HCT116 (cell line): ENCODE measurements at regions not wholly inside any gene's neighbourhood (a gene's known extent, or its start where the extent isn't known, plus 50 kb on each side); places are given as distances from the start of the nearest gene placed in this dataset.

Experiments used
- ATAC-seq: fragments of 200-7000 bp; cut with Tn5 transposase; 2 replicates; pipeline ENCODE4 v1.9.1; 2020; ENCODE audit warnings: mild to moderate bottlenecking, moderate library complexity
- BruUV-seq: library from RNA; stranded (reverse); fragments of 400-500 nt; replicated peaks from 2 replicates; lab custom pipeline; 2021; lab: Mats Ljungman, UMichigan
- CTCF ChIA-PET: fragments of 300-600 bp; sonication (Branson Sonifier 250); formaldehyde crosslinking; loops from one replicate; lab custom pipeline; 2021; ENCODE audit warnings: antibody characterized with exemption; lab: Charles Lee
- POLR2A ChIA-PET: fragments of 300-600, 350-600 bp; sonication (Branson Sonifier 250); formaldehyde crosslinking; loops from one replicate; lab custom pipeline; 2021; ENCODE audit warnings: antibody characterized with exemption; lab: Charles Lee
- RAD21 ChIA-PET, 2 experiments: fragments of 300-600 bp; sonication (Branson Sonifier 250); formaldehyde crosslinking; loops; one replicate each; lab custom pipeline; 2023; ENCODE audit warnings: low total read pairs in 2 of 2; ENCODE audit not compliant: uncharacterized antibody in 2 of 2, unreplicated experiment in 2 of 2, low non-redundant PET in 1 of 2; lab: Charles Lee
- DNase-seq: peaks from one replicate; pipeline ENCODE4 v3.0.0-alpha.2; 2010; ENCODE audit warnings: low read depth, low spot score
- H2AFZ ChIP-seq: fragments of 200-600 bp; shearing (Covaris generic), sonication (generic); 2 replicates; pipeline ENCODE4 v1.6.1; 2017; ENCODE audit warnings: low read depth, mixed run types, mixed read lengths, antibody characterized with exemption, low read length; ENCODE audit not compliant: poor library complexity, severe bottlenecking
- H3K27ac ChIP-seq: 2 replicates; pipeline ENCODE4 v1.5.1; 2012; ENCODE audit warnings: low read depth, low read length
- H3K27me3 ChIP-seq: fragments of 200-600 bp; sonication (generic); 2 replicates; pipeline ENCODE4 v1.6.1; 2016; ENCODE audit warnings: mixed run types, low read length, mixed read lengths; ENCODE audit not compliant: insufficient read depth
- H3K36me3 ChIP-seq, 2 experiments: fragments of 200-500 bp in 1 of 2; fragments of 200-600 bp in 1 of 2; sonication (Bioruptor generic) in 1 of 2; sonication (generic) in 1 of 2; 2 replicates each; pipeline versions ENCODE4 v1.5.1 to v1.6.1; 2014 to 2016; ENCODE audit warnings: low read length in 2 of 2, inconsistent platforms in 1 of 2, mixed read lengths in 1 of 2, mixed run types in 1 of 2; ENCODE audit not compliant: insufficient read depth in 2 of 2, control insufficient read depth in 1 of 2
- H3K4me1 ChIP-seq, 2 experiments: fragments of 200-600 bp in 1 of 2; sonication (generic) in 1 of 2; 2 replicates each; pipeline versions ENCODE4 v1.5.1 to v1.6.1; 2012 to 2017; ENCODE audit warnings: low read length in 2 of 2, inconsistent platforms in 1 of 2, mild to moderate bottlenecking in 1 of 2, mixed read lengths in 1 of 2, mixed run types in 1 of 2, moderate library complexity in 1 of 2; ENCODE audit not compliant: insufficient read depth in 2 of 2, control insufficient read depth in 1 of 2
- H3K4me2 ChIP-seq: fragments of 200-600 bp; sonication (generic); 2 replicates; pipeline ENCODE4 v1.6.1; 2017; ENCODE audit warnings: mixed run types, low read length, mixed read lengths
- H3K4me3 ChIP-seq, 2 experiments: fragments of 200-600 bp in 1 of 2; sonication (generic) in 1 of 2; replicated peaks in 1 of 2; 2 replicates each; pipeline ENCODE4 v1.5.1; 2011 to 2016; ENCODE audit warnings: low read length in 2 of 2, control low read depth in 1 of 2, low read depth in 1 of 2, mild to moderate bottlenecking in 1 of 2, mixed read lengths in 1 of 2, mixed run types in 1 of 2
- H3K79me2 ChIP-seq: fragments of 200-600 bp; sonication (generic); 2 replicates; pipeline ENCODE4 v1.6.1; 2017; ENCODE audit warnings: mild to moderate bottlenecking, mixed run types, low read length, moderate library complexity, mixed read lengths; ENCODE audit not compliant: insufficient read depth
- H3K9ac ChIP-seq: fragments of 200-600 bp; sonication (generic); 2 replicates; pipeline ENCODE4 v1.6.1; 2016; ENCODE audit warnings: low read length, mixed read lengths
- H3K9me2 ChIP-seq: fragments of 200-600 bp; sonication (generic), shearing (Covaris generic); 2 replicates; pipeline ENCODE4 v1.6.1; 2017; ENCODE audit warnings: mixed run types, mild to moderate bottlenecking, moderate library complexity; ENCODE audit not compliant: insufficient read depth
- H3K9me3 ChIP-seq, 2 experiments: fragments of 200-500 bp in 1 of 2; fragments of 200-600 bp in 1 of 2; sonication (Bioruptor generic) in 1 of 2; sonication (generic) in 1 of 2; 2 replicates each; pipeline ENCODE4 v1.6.1; 2014 to 2017; ENCODE audit warnings: low read length in 2 of 2, mixed read lengths in 2 of 2, inconsistent platforms in 1 of 2, low read depth in 1 of 2, mild to moderate bottlenecking in 1 of 2, mixed run types in 1 of 2, moderate library complexity in 1 of 2; ENCODE audit not compliant: control insufficient read depth in 1 of 2, insufficient read depth in 1 of 2
- H4K20me1 ChIP-seq: fragments of 200-600 bp; sonication (generic), shearing (Covaris generic); 2 replicates; pipeline ENCODE4 v1.6.1; 2017; ENCODE audit warnings: mixed run types, mild to moderate bottlenecking, moderate library complexity; ENCODE audit not compliant: insufficient read depth
- CBX3 ChIP-seq: IDR thresholded peaks from 2 replicates; pipeline ENCODE4 v1.6.1; 2012; ENCODE audit warnings: low read depth
- CEBPB ChIP-seq: IDR thresholded peaks from 2 replicates; pipeline ENCODE4 v1.6.1; 2012; ENCODE audit warnings: low read depth
- EGR1 ChIP-seq: IDR thresholded peaks from 2 replicates; pipeline ENCODE4 v1.6.1; 2012; ENCODE audit warnings: low read depth
- ELF1 ChIP-seq: IDR thresholded peaks from 2 replicates; pipeline ENCODE4 v1.6.1; 2012; ENCODE audit warnings: low read depth, borderline replicate concordance
- EZH2 ChIP-seq: fragments of 200-600 bp; sonication (generic); IDR thresholded peaks from 2 replicates; pipeline ENCODE4 v1.6.1; 2017; ENCODE audit warnings: antibody characterized with exemption, mixed run types
- JUND ChIP-seq: IDR thresholded peaks from 2 replicates; pipeline ENCODE4 v1.6.1; 2012
- POLR2A ChIP-seq: IDR thresholded peaks from 2 replicates; pipeline ENCODE4 v1.7.0; 2011; ENCODE audit warnings: borderline replicate concordance; ENCODE audit not compliant: insufficient read depth, insufficient read length; ENCODE audit errors: extremely low read depth
- RAD21 ChIP-seq: IDR thresholded peaks from 2 replicates; pipeline ENCODE4 v1.6.1; 2012; ENCODE audit warnings: low read depth, mild to moderate bottlenecking
- SIN3A ChIP-seq: IDR thresholded peaks from 2 replicates; pipeline ENCODE4 v1.6.1; 2012; ENCODE audit warnings: low read depth
- SRF ChIP-seq: IDR thresholded peaks from 2 replicates; pipeline ENCODE4 v1.6.1; 2012; ENCODE audit warnings: low read depth
- YY1 ChIP-seq: IDR thresholded peaks from 2 replicates; pipeline ENCODE4 v1.6.1; 2011; ENCODE audit warnings: low read length, low read depth, moderate library complexity, mild to moderate bottlenecking; ENCODE audit not compliant: insufficient replicate concordance; ENCODE audit errors: extremely low read depth
- ZFX ChIP-seq: fragments of 450-650 bp; IDR thresholded peaks from 2 replicates; pipeline ENCODE4 v1.6.1; 2017
- intact Hi-C: fragments of 100-400 bp; cut with micrococcal nuclease; formaldehyde crosslinking; loops from 2 replicates; pipeline ENCODE4 v1.10.0; 2022
- TF ChIP-seq, protein P1 (sequence below): IDR thresholded peaks from 2 replicates; pipeline ENCODE4 v1.6.1; 2011; ENCODE audit warnings: mild to moderate bottlenecking, low read length, moderate library complexity; ENCODE audit not compliant: insufficient replicate concordance; ENCODE audit errors: extremely low read depth
- TF ChIP-seq, protein P2 (sequence below): IDR thresholded peaks from 2 replicates; pipeline ENCODE4 v1.6.1; 2012
- TF ChIP-seq, protein P3 (sequence below): IDR thresholded peaks from 2 replicates; pipeline ENCODE4 v1.6.1; 2012
- TF ChIP-seq, protein P4 (sequence below), 3 experiments: fragments of 200-600 bp in 1 of 3; sonication (generic) in 1 of 3; IDR thresholded peaks in 2 of 3; conservative IDR thresholded peaks in 1 of 3; 2 replicates each; pipeline ENCODE4 v1.5.1; 2012 to 2017; ENCODE audit warnings: low read depth in 2 of 3, low read length in 2 of 3, antibody characterized with exemption in 1 of 3, borderline replicate concordance in 1 of 3, control low read depth in 1 of 3, mild to moderate bottlenecking in 1 of 3, mixed read lengths in 1 of 3, mixed run types in 1 of 3, moderate library complexity in 1 of 3; ENCODE audit not compliant: insufficient read depth in 1 of 3
- TF ChIP-seq, protein P5 (sequence below): IDR thresholded peaks from 2 replicates; pipeline ENCODE4 v1.6.1; 2012; ENCODE audit warnings: low read depth

DNA sequence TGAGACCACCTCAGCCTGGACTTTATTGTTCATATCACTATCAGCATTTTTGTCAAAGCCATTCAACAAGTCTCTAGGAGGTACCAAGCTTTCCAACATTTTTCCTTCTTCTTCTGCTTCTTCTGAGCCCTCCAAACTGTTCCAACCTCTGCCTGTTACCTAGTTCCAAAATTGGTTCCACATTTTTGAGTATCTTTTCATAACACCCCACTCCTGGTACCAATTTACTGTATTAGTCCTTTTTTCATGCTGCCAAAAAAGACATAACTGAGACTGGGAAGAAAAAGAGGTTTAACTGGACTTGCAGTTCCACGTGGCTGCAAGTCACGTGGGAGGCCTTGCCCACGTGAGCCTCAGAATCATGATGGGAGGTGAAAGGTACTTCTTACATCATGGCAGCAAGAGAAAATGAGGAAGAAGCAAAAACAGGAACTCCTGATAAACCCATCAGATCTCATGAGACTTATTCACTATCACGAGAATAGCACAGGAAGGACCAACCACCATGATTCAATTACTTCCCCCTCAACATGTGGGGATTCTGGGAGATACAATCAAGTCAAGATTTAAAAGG is 215.1 kb downstream of the PCDH17 start:
- CTCF ChIA-PET, result no interaction called here
- BruUV-seq, result no TSS peak
- no peaks in the 10 kb centered on the region for H3K36me3 ChIP-seq
- ATAC-seq, result no peak
- no peak overlapping the region for H2AFZ ChIP-seq
- DNase-seq, result no peak
- H3K4me3 ChIP-seq, result no peak overlapping the region
- H4K20me1 ChIP-seq, result no peaks in the 10 kb centered on the region
- no peak overlapping the region for H3K4me2 ChIP-seq
- TF ChIP-seq JUND (no peak), EZH2 (no peak), YY1 (no peak), CEBPB (no peak), RAD21 (no peak), POLR2A (no peak), SIN3A (no peak), EGR1 (no peak), SRF (no peak), ZFX (no peak), CBX3 (no peak), ELF1 (no peak)
- TF ChIP-seq, protein P1, sequence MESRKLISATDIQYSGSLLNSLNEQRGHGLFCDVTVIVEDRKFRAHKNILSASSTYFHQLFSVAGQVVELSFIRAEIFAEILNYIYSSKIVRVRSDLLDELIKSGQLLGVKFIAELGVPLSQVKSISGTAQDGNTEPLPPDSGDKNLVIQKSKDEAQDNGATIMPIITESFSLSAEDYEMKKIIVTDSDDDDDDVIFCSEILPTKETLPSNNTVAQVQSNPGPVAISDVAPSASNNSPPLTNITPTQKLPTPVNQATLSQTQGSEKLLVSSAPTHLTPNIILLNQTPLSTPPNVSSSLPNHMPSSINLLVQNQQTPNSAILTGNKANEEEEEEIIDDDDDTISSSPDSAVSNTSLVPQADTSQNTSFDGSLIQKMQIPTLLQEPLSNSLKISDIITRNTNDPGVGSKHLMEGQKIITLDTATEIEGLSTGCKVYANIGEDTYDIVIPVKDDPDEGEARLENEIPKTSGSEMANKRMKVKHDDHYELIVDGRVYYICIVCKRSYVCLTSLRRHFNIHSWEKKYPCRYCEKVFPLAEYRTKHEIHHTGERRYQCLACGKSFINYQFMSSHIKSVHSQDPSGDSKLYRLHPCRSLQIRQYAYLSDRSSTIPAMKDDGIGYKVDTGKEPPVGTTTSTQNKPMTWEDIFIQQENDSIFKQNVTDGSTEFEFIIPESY, result no peak
- TF ChIP-seq, protein P2, sequence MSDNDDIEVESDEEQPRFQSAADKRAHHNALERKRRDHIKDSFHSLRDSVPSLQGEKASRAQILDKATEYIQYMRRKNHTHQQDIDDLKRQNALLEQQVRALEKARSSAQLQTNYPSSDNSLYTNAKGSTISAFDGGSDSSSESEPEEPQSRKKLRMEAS, result no peak
- TF ChIP-seq, protein P3, sequence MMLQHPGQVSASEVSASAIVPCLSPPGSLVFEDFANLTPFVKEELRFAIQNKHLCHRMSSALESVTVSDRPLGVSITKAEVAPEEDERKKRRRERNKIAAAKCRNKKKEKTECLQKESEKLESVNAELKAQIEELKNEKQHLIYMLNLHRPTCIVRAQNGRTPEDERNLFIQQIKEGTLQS, result no peak
- TF ChIP-seq, protein P4, sequence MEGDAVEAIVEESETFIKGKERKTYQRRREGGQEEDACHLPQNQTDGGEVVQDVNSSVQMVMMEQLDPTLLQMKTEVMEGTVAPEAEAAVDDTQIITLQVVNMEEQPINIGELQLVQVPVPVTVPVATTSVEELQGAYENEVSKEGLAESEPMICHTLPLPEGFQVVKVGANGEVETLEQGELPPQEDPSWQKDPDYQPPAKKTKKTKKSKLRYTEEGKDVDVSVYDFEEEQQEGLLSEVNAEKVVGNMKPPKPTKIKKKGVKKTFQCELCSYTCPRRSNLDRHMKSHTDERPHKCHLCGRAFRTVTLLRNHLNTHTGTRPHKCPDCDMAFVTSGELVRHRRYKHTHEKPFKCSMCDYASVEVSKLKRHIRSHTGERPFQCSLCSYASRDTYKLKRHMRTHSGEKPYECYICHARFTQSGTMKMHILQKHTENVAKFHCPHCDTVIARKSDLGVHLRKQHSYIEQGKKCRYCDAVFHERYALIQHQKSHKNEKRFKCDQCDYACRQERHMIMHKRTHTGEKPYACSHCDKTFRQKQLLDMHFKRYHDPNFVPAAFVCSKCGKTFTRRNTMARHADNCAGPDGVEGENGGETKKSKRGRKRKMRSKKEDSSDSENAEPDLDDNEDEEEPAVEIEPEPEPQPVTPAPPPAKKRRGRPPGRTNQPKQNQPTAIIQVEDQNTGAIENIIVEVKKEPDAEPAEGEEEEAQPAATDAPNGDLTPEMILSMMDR (IDR thresholded peaks at IDR 0.05 in 2 of 3, conservative IDR thresholded peaks at IDR 0.05 in 1 of 3; ENCODE audit: borderline replicate concordance in 1 of 3, insufficient read depth in 1 of 3, low read depth in 2 of 3, low read length in 2 of 3), result no peak
- TF ChIP-seq, protein P5, sequence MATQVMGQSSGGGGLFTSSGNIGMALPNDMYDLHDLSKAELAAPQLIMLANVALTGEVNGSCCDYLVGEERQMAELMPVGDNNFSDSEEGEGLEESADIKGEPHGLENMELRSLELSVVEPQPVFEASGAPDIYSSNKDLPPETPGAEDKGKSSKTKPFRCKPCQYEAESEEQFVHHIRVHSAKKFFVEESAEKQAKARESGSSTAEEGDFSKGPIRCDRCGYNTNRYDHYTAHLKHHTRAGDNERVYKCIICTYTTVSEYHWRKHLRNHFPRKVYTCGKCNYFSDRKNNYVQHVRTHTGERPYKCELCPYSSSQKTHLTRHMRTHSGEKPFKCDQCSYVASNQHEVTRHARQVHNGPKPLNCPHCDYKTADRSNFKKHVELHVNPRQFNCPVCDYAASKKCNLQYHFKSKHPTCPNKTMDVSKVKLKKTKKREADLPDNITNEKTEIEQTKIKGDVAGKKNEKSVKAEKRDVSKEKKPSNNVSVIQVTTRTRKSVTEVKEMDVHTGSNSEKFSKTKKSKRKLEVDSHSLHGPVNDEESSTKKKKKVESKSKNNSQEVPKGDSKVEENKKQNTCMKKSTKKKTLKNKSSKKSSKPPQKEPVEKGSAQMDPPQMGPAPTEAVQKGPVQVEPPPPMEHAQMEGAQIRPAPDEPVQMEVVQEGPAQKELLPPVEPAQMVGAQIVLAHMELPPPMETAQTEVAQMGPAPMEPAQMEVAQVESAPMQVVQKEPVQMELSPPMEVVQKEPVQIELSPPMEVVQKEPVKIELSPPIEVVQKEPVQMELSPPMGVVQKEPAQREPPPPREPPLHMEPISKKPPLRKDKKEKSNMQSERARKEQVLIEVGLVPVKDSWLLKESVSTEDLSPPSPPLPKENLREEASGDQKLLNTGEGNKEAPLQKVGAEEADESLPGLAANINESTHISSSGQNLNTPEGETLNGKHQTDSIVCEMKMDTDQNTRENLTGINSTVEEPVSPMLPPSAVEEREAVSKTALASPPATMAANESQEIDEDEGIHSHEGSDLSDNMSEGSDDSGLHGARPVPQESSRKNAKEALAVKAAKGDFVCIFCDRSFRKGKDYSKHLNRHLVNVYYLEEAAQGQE, result no peak
- RAD21 ChIA-PET, result no interaction called here
- POLR2A ChIA-PET, result no interaction called here
- H3K9me3 ChIP-seq, result peaks cover 0 to 9% of the 10 kb centered on the region in 2 experiments; a peak in 2 of 4 replicates
- no peaks in the 10 kb centered on the region for H3K79me2 ChIP-seq
- H3K27me3 ChIP-seq, result no peaks in the 10 kb centered on the region
- H3K27ac ChIP-seq, result no peak overlapping the region
- no peaks in the 10 kb centered on the region for H3K4me1 ChIP-seq
- no peak overlapping the region for H3K9ac ChIP-seq
- no peaks in the 10 kb centered on the region for H3K9me2 ChIP-seq
- intact Hi-C loops, result no loop called here
